OCI-LY3 (cell line): ENCODE measurements at regions not wholly inside any gene's neighbourhood (a gene's known extent, or its start where the extent isn't known, plus 50 kb on each side); places are given as distances from the start of the nearest gene placed in this dataset.

Experiments used
- CTCF ChIP-seq: fragments of 200-600, 300-600 bp; sonication (generic); IDR thresholded peaks from 2 replicates; pipeline ENCODE4 v1.5.1; 2014; ENCODE audit warnings: antibody characterized with exemption, low read length, low read depth
- EZH2phosphoT487 ChIP-seq: fragments of 200-600 bp; shearing (Covaris generic); IDR thresholded peaks from 2 replicates; pipeline ENCODE4 v1.6.1; 2018; ENCODE audit warnings: antibody characterized with exemption, mixed run types, low read depth

- no peak for TF ChIP-seq CTCF
- TF ChIP-seq EZH2phosphoT487: no peak
Observed at GRCh38 chr2:183477296-183477695, 353.1 kb downstream of the NUP35 start.
